OCI-LY1 (cell line): ENCODE measurements at regions not wholly inside any gene's neighbourhood (a gene's known extent, or its start where the extent isn't known, plus 50 kb on each side); places are given as distances from the start of the nearest gene placed in this dataset.

Experiments
- H2AFZ ChIP-seq: fragments of 200-600 bp; sonication (generic), shearing (Covaris generic); 2 replicates; pipeline ENCODE4 v1.6.0; 2014; ENCODE audit warnings: antibody characterized with exemption, mild to moderate bottlenecking, low read length
- H3F3A ChIP-seq: fragments of 200-600 bp; sonication (generic), shearing (Covaris generic); 2 replicates; pipeline ENCODE4 v1.6.0; 2014; ENCODE audit warnings: mild to moderate bottlenecking, antibody characterized with exemption, low read length, moderate library complexity; ENCODE audit not compliant: insufficient read depth
- H3K27ac ChIP-seq: fragments of 200-600 bp; sonication (generic); 2 replicates; pipeline ENCODE4 v1.5.1; 2014; ENCODE audit warnings: low read length, mixed run types, mild to moderate bottlenecking, low read depth; ENCODE audit not compliant: poor library complexity, severe bottlenecking
- H3K27me3 ChIP-seq: fragments of 200-600 bp; sonication (generic); 2 replicates; pipeline ENCODE4 v1.6.0; 2014; ENCODE audit warnings: antibody characterized with exemption, mild to moderate bottlenecking, low read length, moderate library complexity; ENCODE audit not compliant: insufficient read depth
- H3K36me3 ChIP-seq: fragments of 200-600 bp; sonication (generic); 2 replicates; pipeline ENCODE4 v1.6.1; 2014; ENCODE audit warnings: mild to moderate bottlenecking, antibody characterized with exemption, low read length, moderate library complexity, mixed read lengths; ENCODE audit not compliant: insufficient read depth
- H3K4me1 ChIP-seq: fragments of 200-600 bp; sonication (generic); 2 replicates; pipeline ENCODE4 v1.5.1; 2014; ENCODE audit warnings: mild to moderate bottlenecking, low read length, moderate library complexity; ENCODE audit not compliant: insufficient read depth, severe bottlenecking
- H3K4me2 ChIP-seq: fragments of 200-600 bp; sonication (generic), shearing (Covaris generic); 2 replicates; pipeline ENCODE4 v1.6.1; 2014; ENCODE audit warnings: low read length
- H3K4me3 ChIP-seq: fragments of 200-600 bp; sonication (generic); 2 replicates; pipeline ENCODE4 v1.5.1; 2014; ENCODE audit warnings: low read length, low read depth, mild to moderate bottlenecking, mixed read lengths; ENCODE audit not compliant: poor library complexity, severe bottlenecking
- H3K79me2 ChIP-seq: fragments of 200-600 bp; shearing (Covaris generic); 2 replicates; pipeline ENCODE4 v1.6.1; 2016; ENCODE audit warnings: mixed run types, low read length, mixed read lengths; ENCODE audit not compliant: insufficient read depth
- H3K9ac ChIP-seq: fragments of 200-600 bp; sonication (generic), shearing (Covaris generic); 2 replicates; pipeline ENCODE4 v1.6.1; 2014; ENCODE audit warnings: mild to moderate bottlenecking, low read length, mixed read lengths
- H3K9me2 ChIP-seq: fragments of 200-600 bp; sonication (generic), shearing (Covaris generic); 2 replicates; pipeline ENCODE4 v1.6.1; 2014; ENCODE audit warnings: low read depth, mild to moderate bottlenecking, low read length, mixed read lengths
- H3K9me3 ChIP-seq: fragments of 200-600 bp; shearing (Covaris generic); 2 replicates; pipeline ENCODE4 v1.6.1; 2014; ENCODE audit warnings: low read length, mixed read lengths
- H4K20me1 ChIP-seq: fragments of 200-600 bp; sonication (generic), shearing (Covaris generic); 2 replicates; pipeline ENCODE4 v1.6.0; 2016; ENCODE audit warnings: mild to moderate bottlenecking, low read length; ENCODE audit not compliant: insufficient read depth
- CTCF ChIP-seq: fragments of 200-600 bp; sonication (generic), shearing (Covaris generic); IDR thresholded peaks from 2 replicates; pipeline ENCODE4 v1.5.1; 2017; ENCODE audit warnings: mild to moderate bottlenecking, antibody characterized with exemption, low read length, moderate library complexity, mixed read lengths
- EZH2 ChIP-seq: fragments of 200-600 bp; sonication (generic), shearing (Covaris generic); IDR thresholded peaks from 2 replicates; pipeline ENCODE4 v1.8.0; 2017; ENCODE audit warnings: borderline replicate concordance, mixed run types, mild to moderate bottlenecking, antibody characterized with exemption, low read length, moderate library complexity, mixed read lengths

- no peaks in the 10 kb centered on the region for H3K9me3 ChIP-seq
Measured at GRCh38 chr2:194135463-194135862, 1521.6 kb upstream of the SLC39A10 start.

GRCh38 chr2:194128810-194129209, 1528.2 kb upstream of the SLC39A10 start:
- Histone ChIP-seq H3K4me3 (no peak overlapping the region), H3F3A (no peaks in the 10 kb centered on the region), H3K4me2 (no peak overlapping the region), H2AFZ (no peak overlapping the region), H3K9ac (no peak overlapping the region), H3K36me3 (no peaks in the 10 kb centered on the region), H4K20me1 (no peaks in the 10 kb centered on the region), H3K27ac (no peak overlapping the region), H3K9me3 (no peaks in the 10 kb centered on the region), H3K79me2 (no peaks in the 10 kb centered on the region), H3K9me2 (no peaks in the 10 kb centered on the region), H3K4me1 (no peaks in the 10 kb centered on the region), H3K27me3 (no peaks in the 10 kb centered on the region)
- no peak for TF ChIP-seq CTCF
- TF ChIP-seq EZH2 = no peak

More at GRCh38 chr2:194135463-194135862, 1521.6 kb upstream of the SLC39A10 start:
- no peak overlapping the region for H3K4me2 ChIP-seq
- H3K27ac ChIP-seq = no peak overlapping the region
- H3K4me3 ChIP-seq = no peak overlapping the region
- TF ChIP-seq EZH2 = no peak
- TF ChIP-seq CTCF = no peak
- H2AFZ ChIP-seq = no peak overlapping the region
- no peaks in the 10 kb centered on the region for H3K79me2 ChIP-seq
- no peaks in the 10 kb centered on the region for H3K27me3 ChIP-seq
- H3K36me3 ChIP-seq = no peaks in the 10 kb centered on the region
- no peaks in the 10 kb centered on the region for H3K9me2 ChIP-seq
- no peaks in the 10 kb centered on the region for H4K20me1 ChIP-seq
- H3F3A ChIP-seq = no peaks in the 10 kb centered on the region
- no peaks in the 10 kb centered on the region for H3K4me1 ChIP-seq
- H3K9ac ChIP-seq = no peak overlapping the region

- no peak overlapping the region for H3K4me3 ChIP-seq
- no peaks in the 10 kb centered on the region for H3K27me3 ChIP-seq
- no peak overlapping the region for H3K4me2 ChIP-seq
- no peaks in the 10 kb centered on the region for H3K4me1 ChIP-seq
- no peak overlapping the region for H3K9ac ChIP-seq
- TF ChIP-seq CTCF (no peak), EZH2 (no peak)
- H3F3A ChIP-seq = no peaks in the 10 kb centered on the region
- H2AFZ ChIP-seq = no peak overlapping the region
- H3K79me2 ChIP-seq = no peaks in the 10 kb centered on the region
- no peaks in the 10 kb centered on the region for H3K36me3 ChIP-seq
- no peak overlapping the region for H3K27ac ChIP-seq
- H4K20me1 ChIP-seq = no peaks in the 10 kb centered on the region
- no peaks in the 10 kb centered on the region for H3K9me3 ChIP-seq
- H3K9me2 ChIP-seq = no peaks in the 10 kb centered on the region
Measured at GRCh38 chr2:194126418-194126817, 1530.6 kb upstream of the SLC39A10 start.
